Activated T-cell treated with anti-CD3 and anti-CD28 coated beads for 4 hours (primary cell): ENCODE measurements at regions not wholly inside any gene's neighbourhood (a gene's known extent, or its start where the extent isn't known, plus 50 kb on each side); places are given as distances from the start of the nearest gene placed in this dataset.
"Not testable (repeated sequence)": the region's sequence is repeated elsewhere in the genome, so short reads cannot be mapped to it uniquely, and the experiment has no call there.

Source experiments
- DNase-seq: peaks from one replicate; pipeline ENCODE4 v3.0.0-alpha.2; 2020

- DNase-seq = no peak
Measured at GRCh38 chr4:155590796-155591585, 75.7 kb upstream of the GUCY1A1 start.

- DNase-seq = no peak
Measured at GRCh38 chr4:155588437-155588836, 78.2 kb upstream of the GUCY1A1 start.

- no peak for DNase-seq
Measured at GRCh38 chr4:155587766-155588165, 78.9 kb upstream of the GUCY1A1 start.

GRCh38 chr4:155582971-155583437, 83.6 kb upstream of the GUCY1A1 start:
- DNase-seq = no peak

- no peak for DNase-seq
Measured at GRCh38 chr4:155582041-155582440, 84.6 kb upstream of the GUCY1A1 start.

GRCh38 chr4:155578726-155579370, 87.8 kb upstream of the GUCY1A1 start:
- DNase-seq = no peak

GRCh38 chr4:155578219-155578618, 88.4 kb upstream of the GUCY1A1 start:
- no peak for DNase-seq

GRCh38 chr4:155574329-155574728, 92.3 kb upstream of the GUCY1A1 start:
- not testable (repeated sequence) for DNase-seq

GRCh38 chr4:155573126-155573525, 93.5 kb upstream of the GUCY1A1 start:
- DNase-seq = no peak

- no peak for DNase-seq
Measured at GRCh38 chr4:155572106-155572703, 94.4 kb upstream of the GUCY1A1 start.

GRCh38 chr4:155571184-155571944, 95.3 kb upstream of the GUCY1A1 start:
- DNase-seq = no peak

- no peak for DNase-seq
Measured at GRCh38 chr4:155570661-155571060, 96.0 kb upstream of the GUCY1A1 start.

- DNase-seq = no peak
Measured at GRCh38 chr4:155569960-155570515, 96.6 kb upstream of the GUCY1A1 start.

- no peak for DNase-seq
Measured at GRCh38 chr4:155569471-155569870, 97.2 kb upstream of the GUCY1A1 start.

- no peak for DNase-seq
Measured at GRCh38 chr4:155568641-155569220, 97.9 kb upstream of the GUCY1A1 start.

GRCh38 chr4:155566354-155566753, 100.3 kb upstream of the GUCY1A1 start:
- DNase-seq = no peak

GRCh38 chr4:155565776-155566175, 100.9 kb upstream of the GUCY1A1 start:
- DNase-seq = no peak

- DNase-seq = no peak
Measured at GRCh38 chr4:155565330-155565729, 101.3 kb upstream of the GUCY1A1 start.

GRCh38 chr4:155564880-155565279, 101.8 kb upstream of the GUCY1A1 start:
- DNase-seq = no peak

GRCh38 chr4:155564086-155564485, 102.6 kb upstream of the GUCY1A1 start:
- DNase-seq = no peak

- DNase-seq = no peak
Measured at GRCh38 chr4:155559915-155560314, 106.7 kb upstream of the GUCY1A1 start.

GRCh38 chr4:155552180-155552579, 114.5 kb upstream of the GUCY1A1 start:
- DNase-seq = no peak

- no peak for DNase-seq
Measured at GRCh38 chr4:155548173-155548572, 118.5 kb upstream of the GUCY1A1 start.
